GM21529 (cell line): ENCODE measurements at regions not wholly inside any gene's neighbourhood (a gene's known extent, or its start where the extent isn't known, plus 50 kb on each side); places are given as distances from the start of the nearest gene placed in this dataset.

Experiments
- ATAC-seq: cut with Tn5 transposase; IDR thresholded peaks from one replicate; pipeline ENCODE4 v1.9.1; 2021; ENCODE audit not compliant: unreplicated experiment

DNA sequence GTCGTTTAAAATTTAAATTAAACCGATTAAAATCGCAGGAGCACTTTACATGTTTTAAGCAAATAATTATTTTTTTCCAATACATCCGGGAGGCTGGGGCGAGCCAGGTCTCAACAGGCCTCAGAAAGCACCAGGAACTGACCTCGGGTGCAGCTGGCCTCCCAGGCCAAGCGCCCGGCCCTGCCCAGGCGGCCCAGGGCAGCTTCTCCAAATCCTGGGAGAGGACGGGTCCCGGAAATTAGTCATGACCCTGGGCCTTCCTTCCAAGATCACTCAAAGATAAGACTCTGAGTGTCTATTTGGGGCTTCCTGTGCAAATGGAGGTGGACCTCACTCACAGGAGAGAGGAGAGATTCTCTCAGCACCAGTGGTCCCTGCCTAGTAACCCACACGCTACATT lies 177.1 kb downstream of the BCL11B start:
- no peak for ATAC-seq

DNA sequence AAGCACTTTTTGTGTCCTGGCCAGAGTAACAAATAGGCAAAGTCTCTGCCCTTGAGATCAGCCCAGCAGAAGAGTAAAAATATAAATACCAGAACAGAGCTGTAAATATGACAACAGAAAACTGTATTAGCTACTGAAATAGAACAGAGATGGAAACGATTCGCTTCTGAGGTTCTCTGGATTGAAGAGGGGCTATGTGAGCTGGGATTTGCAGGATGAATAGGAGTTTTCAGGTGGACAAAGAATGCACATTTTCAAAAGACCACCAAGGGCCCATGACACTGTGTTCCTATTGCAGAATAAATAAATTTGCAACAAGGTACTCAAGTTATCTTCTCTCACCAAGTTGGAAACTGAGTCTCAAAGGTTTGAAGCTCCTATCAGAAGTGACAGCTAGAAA lies 176.6 kb downstream of the BCL11B start:
- ATAC-seq, result no peak

DNA sequence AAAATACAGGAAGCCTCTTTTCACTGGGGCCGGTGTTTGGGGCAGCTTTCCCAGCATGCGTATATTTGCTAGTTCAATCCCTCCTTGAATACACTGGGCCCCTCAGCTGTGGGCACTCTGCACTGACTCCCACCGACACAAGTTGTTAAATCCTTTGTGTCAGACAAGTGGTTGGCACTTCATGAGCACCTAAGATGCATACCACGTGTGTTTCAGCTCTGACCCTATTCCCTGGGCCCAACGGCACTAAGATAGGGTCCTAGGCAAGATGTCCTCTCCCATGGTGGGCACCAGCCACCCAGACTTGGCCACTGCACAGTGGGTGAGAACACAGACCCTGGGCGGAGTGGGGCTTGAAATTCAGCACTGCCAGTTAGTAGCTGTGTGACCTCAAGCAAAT lies 173.8 kb downstream of the BCL11B start:
- ATAC-seq, result no peak

DNA sequence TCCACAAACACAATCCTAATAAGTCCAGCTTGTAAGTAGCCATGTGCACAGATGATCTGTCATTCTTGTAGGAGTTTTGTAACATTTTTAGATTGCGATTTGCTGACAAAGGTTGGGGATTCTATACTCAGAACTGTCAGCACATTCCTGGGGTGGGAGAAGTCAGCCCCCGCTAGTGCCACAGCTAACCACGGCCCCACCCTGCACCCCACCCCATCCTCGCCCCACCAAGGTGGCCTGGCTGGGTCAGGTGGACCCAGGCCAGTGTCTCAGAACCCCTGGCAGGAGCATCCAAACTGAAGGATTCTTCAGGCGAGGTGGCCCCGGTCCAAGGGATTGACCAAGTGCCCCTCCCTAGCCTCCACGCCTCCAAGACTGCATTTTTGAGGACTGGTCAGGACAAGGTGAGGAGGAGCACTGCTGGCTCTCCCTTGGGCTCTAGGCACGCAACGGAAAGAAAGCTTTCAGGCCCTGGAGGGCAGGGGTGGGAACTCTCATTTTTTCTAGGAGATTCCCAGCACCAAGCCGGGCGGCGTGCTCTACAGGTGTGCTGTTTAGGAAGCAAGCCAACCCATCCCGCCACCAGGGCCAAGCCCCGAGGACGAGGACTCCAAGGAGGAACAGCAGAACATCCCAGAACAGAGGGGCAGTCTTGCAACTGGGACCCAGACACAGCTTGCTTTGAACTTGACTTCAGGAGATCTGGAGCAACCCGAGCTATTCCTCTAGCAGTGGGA lies 172.8 kb downstream of the BCL11B start:
- ATAC-seq, result no peak

DNA sequence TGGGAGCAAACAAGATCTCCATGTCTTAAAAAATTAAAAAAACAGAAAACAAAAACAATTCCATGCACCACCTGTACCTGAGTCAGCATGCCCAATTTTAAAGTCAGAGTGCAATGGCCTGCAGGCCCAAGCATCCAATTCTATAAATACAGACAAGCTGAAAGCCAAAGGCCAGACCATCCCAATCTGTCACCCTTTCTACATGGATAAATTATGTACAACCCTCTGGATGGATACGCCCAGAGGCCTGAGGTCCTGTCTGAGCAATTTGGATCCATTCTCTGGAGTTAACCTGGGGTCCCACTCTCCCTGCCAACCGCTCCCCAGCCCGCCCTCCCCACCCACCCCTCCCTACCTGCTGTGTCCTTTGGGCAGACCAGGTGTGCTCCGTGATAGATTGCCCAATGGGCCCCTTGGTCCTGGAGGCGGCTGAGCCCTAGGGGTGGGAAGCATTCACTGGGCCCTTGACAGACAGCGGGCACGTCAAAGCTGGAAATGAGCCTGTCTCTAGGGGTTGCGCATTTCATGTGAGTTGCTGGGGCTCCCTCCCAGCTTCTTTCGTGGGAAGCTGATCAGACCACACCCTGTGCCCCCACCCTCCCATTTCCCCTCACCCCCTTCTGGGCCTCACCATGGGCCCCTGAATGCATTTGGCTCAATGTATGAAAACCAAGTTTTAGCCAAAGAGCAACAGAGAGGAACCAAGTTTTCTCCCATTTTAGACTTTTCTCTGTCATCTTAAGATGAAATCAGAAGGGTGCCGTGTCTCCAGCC lies 171.3 kb downstream of the BCL11B start:
- no peak for ATAC-seq

- ATAC-seq, result no peak
Observed at GRCh38 chr14:99101855-99102461, 170.0 kb downstream of the BCL11B start.

- ATAC-seq, result no peak
Observed at GRCh38 chr14:99116741-99117295, 155.2 kb downstream of the BCL11B start.

DNA sequence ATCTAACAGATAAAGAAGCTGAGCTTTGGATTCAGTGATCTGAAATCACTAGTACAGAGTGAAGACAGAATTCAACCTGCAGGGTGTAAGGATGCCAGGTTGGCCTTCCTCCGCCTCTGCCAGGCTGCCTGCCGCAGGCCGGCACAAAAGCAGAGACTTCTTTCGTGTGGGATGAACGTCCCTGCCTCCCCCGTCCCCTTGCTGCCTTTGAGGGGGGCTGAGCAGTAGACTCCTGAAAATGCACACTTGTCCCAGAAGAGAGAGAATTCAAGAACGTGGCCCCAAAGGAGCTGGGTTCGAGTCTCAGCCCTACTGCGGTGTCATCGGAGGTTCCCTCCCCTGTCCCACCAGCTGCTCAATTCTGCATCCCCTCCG lies 154.3 kb downstream of the BCL11B start:
- no peak for ATAC-seq

GRCh38 chr14:99118046-99118721 lies 153.8 kb downstream of the BCL11B start:
- ATAC-seq, result no peak

DNA sequence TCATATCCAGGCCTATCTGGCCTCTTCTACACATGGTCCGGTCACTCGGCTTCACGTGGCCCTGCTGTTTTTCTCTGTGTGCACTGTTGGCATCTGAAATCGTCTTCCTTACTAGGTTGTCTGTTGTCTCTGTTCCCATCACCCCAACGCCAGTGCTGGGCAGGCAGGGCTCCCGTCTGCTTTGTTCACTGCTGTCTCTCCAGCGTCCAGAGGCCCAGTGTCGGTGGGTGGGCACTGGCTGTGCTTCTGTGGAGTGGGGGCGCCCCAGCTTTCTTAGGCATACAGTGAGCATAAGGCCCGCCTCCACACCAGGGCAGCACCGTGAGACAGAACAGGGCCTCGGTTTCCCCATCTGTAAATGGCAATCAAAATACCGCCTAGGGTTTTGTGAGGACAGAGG lies 153.1 kb downstream of the BCL11B start:
- ATAC-seq, result no peak
